GM21717 (cell line): ENCODE measurements at regions not wholly inside any gene's neighbourhood (a gene's known extent, or its start where the extent isn't known, plus 50 kb on each side); places are given as distances from the start of the nearest gene placed in this dataset.

ENCODE experiments used
- ATAC-seq: cut with Tn5 transposase; IDR thresholded peaks from one replicate; pipeline ENCODE4 v1.9.1; 2021; ENCODE audit warnings: mild to moderate bottlenecking, moderate library complexity; ENCODE audit not compliant: unreplicated experiment

- ATAC-seq = no peak
These were observed 136.3 kb downstream of the FOXD1 start for GRCh38 chr5:73312146-73312871.

GRCh38 chr5:73311291-73312110 is 137.1 kb downstream of the FOXD1 start:
- ATAC-seq = no peak

GRCh38 chr5:73307645-73308355 is 134.8 kb downstream of the TMEM174 start:
- no peak for ATAC-seq

- ATAC-seq = no peak
These were observed 133.8 kb downstream of the TMEM174 start for GRCh38 chr5:73306741-73307275.

GRCh38 chr5:73306078-73306719 is 133.2 kb downstream of the TMEM174 start:
- ATAC-seq = no peak

DNA sequence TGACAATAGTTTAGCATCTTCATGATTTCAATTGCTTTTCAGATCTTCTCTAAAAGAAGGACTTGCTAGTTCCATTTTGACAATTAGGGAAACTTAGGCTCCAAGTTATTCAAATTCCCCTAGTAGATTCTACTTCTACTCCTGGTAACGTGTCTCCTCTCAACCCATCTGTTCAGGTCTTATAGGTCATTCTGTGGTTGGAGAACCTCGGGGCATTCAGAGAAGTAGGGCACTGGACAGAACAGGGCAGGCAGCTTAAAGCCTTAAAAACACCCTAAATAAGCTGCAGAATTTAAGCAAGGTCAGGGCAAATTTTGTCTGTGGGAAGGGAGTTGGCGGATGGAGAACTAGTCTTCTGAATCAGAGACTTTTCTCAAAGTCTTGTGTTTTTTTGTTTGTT is 132.4 kb downstream of the TMEM174 start:
- ATAC-seq = no peak

- no peak for ATAC-seq
These were observed 131.4 kb downstream of the TMEM174 start for GRCh38 chr5:73304381-73304780.

- ATAC-seq = no peak
These were observed 130.4 kb downstream of the TMEM174 start for GRCh38 chr5:73303148-73304079.

GRCh38 chr5:73302797-73303147 is 129.8 kb downstream of the TMEM174 start:
- ATAC-seq = no peak

- ATAC-seq = no peak
These were observed 128.4 kb downstream of the TMEM174 start for GRCh38 chr5:73301208-73301901.

GRCh38 chr5:73300337-73301207 is 127.6 kb downstream of the TMEM174 start:
- ATAC-seq = no peak

- no peak for ATAC-seq
These were observed 126.8 kb downstream of the TMEM174 start for GRCh38 chr5:73299665-73300336.

DNA sequence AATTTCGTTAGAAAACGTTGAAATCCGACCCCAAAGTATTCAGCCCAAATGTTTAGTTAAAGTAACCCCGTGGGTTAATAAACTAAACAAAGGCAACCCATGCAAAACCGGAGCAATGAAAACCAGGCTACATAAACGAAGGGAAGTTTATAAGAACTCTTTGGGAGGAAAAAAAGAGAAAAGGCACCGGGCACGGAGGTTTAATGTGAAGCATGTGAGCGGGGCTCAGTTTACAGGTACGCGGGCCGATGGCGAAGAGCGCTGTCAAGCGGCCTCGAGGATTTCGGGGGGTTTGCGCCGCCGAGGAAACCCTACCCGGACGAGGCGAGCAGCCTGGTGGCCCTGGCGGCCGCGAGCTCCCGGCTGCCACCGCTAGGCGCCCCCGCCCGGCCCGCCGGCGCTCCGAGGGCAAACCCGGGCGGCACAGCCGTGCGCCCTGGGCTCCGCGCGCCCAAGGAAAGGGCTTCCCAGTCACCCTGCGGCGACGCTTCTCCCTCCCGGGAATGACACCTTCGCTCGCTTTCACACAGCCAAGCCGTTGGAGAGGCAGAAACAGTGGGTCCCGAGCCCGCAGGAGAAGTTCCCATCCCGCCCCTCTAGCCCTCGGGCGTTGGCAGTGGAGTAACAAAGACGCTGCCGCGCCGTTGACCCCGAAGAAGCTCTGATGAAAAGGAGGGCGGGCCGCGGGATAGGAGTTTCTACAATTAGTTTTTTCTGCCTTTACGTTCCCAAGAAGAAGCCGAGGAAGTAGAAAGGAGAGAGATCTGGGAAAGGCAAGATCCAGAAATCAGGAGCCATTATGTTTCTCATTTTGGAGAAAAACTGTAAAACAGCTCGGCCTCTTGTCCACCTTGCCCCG is 126.0 kb downstream of the TMEM174 start:
- no peak for ATAC-seq

- ATAC-seq = no peak
These were observed 125.3 kb downstream of the TMEM174 start for GRCh38 chr5:73298251-73298771.

- ATAC-seq = no peak
These were observed 124.4 kb downstream of the TMEM174 start for GRCh38 chr5:73297430-73297829.

GRCh38 chr5:73296772-73297171 is 123.8 kb downstream of the TMEM174 start:
- no peak for ATAC-seq

- ATAC-seq = no peak
These were observed 122.9 kb downstream of the TMEM174 start for GRCh38 chr5:73295921-73296320.
